Nephron progenitor cell (in vitro differentiated cells): ENCODE measurements at regions not wholly inside any gene's neighbourhood (a gene's known extent, or its start where the extent isn't known, plus 50 kb on each side); places are given as distances from the start of the nearest gene placed in this dataset.

Experiments used
- DNase-seq: peaks from one replicate; pipeline ENCODE4 v3.0.0; 2021
- H3K27ac Mint-ChIP-seq: 2 replicates; pipeline ENCODE4 v1.8.0; 2021; ENCODE audit warnings: mild to moderate bottlenecking, moderate library complexity, mixed read lengths
- H3K27me3 Mint-ChIP-seq: 2 replicates; pipeline ENCODE4 v1.8.0; 2021; ENCODE audit warnings: mild to moderate bottlenecking, low read depth, mixed read lengths; ENCODE audit not compliant: poor library complexity
- H3K36me3 Mint-ChIP-seq: 2 replicates; pipeline ENCODE4 v1.8.0; 2021; ENCODE audit warnings: low read depth, mixed read lengths
- H3K4me1 Mint-ChIP-seq: 2 replicates; pipeline ENCODE4 v1.8.0; 2021; ENCODE audit warnings: mixed read lengths
- H3K4me3 Mint-ChIP-seq: 2 replicates; pipeline ENCODE4 v1.8.0; 2021; ENCODE audit warnings: mild to moderate bottlenecking, moderate library complexity, mixed read lengths
- H3K9me3 Mint-ChIP-seq: 2 replicates; pipeline ENCODE4 v1.8.0; 2021; ENCODE audit warnings: mild to moderate bottlenecking, moderate library complexity, mixed read lengths
- TF ChIP-seq, protein P1 (sequence below): fragments of 200-600 bp; sonication (generic); IDR thresholded peaks from 2 replicates; pipeline ENCODE4 v1.5.0; 2021; ENCODE audit warnings: antibody characterized with exemption

DNA sequence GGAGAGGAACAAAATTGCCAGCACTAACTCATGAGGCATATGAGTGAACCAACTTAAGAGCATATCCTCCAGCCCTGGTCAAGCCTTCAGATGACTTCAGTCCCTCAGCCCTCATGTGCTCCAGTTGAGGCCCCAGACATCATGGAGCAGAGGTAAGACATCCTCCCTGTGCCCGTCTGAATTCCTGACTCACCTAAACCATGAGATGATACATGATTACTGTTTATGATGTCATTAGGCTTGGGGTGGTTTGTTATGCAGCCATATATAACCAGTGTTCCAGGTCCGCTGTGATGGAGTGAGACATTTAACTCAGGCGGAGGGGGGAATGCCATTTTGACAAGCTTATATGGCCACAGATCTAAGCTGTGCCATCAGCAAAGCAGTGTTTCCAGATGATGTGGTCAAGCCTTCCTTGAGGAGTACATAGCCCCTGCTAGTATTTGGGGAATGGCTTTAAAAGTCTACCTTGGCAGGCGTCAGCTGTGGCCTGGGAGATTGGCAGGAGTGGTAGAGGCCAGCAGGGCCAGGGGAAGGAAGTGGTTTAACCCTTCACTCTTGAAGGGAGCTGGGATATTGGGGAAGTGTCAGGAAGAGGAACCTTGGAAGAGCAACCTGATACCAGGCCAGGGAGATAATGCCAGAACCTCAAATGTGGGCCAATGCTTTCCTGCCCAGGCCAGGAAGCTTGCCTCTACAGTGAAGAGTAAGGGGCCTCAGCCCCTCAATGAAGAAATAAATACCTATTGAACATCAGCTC is 343.0 kb upstream of the PODXL start:
- Mint-ChIP-seq H3K36me3 (no peaks in the 10 kb centered on the region), H3K9me3 (peaks cover 11% of the 10 kb centered on the region), H3K27me3 (peaks cover 35% of the 10 kb centered on the region), H3K4me1 (peaks cover 39% of the 10 kb centered on the region), H3K27ac (no peak overlapping the region), H3K4me3 (no peak overlapping the region)
- DNase-seq = no peak
- TF ChIP-seq, protein P1, sequence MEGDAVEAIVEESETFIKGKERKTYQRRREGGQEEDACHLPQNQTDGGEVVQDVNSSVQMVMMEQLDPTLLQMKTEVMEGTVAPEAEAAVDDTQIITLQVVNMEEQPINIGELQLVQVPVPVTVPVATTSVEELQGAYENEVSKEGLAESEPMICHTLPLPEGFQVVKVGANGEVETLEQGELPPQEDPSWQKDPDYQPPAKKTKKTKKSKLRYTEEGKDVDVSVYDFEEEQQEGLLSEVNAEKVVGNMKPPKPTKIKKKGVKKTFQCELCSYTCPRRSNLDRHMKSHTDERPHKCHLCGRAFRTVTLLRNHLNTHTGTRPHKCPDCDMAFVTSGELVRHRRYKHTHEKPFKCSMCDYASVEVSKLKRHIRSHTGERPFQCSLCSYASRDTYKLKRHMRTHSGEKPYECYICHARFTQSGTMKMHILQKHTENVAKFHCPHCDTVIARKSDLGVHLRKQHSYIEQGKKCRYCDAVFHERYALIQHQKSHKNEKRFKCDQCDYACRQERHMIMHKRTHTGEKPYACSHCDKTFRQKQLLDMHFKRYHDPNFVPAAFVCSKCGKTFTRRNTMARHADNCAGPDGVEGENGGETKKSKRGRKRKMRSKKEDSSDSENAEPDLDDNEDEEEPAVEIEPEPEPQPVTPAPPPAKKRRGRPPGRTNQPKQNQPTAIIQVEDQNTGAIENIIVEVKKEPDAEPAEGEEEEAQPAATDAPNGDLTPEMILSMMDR = no peak

DNA sequence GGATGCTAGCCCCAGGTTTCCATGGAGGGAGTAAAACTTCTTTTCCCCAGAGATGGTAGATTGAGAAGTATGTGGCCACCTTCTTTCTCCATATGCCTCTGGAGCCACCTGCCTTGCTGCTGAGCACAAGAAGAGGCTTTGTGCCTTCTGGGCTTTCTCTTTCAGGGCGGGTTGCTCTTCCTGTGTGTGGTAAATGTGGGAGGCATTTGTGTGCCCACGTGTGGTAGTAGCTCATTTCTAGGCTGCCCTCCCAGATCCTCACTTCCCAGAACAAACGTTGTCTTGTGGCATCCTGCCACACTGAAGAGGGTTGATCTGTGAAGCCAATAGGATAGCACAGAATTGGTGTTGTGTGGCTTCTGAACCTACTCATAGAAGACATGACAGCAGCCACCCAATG is 342.0 kb upstream of the PODXL start:
- Mint-ChIP-seq H3K4me3 (peak overlapping the region; percentile 14), H3K27ac (no peak overlapping the region), H3K27me3 (peaks cover 45% of the 10 kb centered on the region), H3K4me1 (peaks cover 37% of the 10 kb centered on the region), H3K36me3 (no peaks in the 10 kb centered on the region), H3K9me3 (peaks cover 11% of the 10 kb centered on the region)
- DNase-seq = no peak
- TF ChIP-seq, protein P1 = no peak

DNA sequence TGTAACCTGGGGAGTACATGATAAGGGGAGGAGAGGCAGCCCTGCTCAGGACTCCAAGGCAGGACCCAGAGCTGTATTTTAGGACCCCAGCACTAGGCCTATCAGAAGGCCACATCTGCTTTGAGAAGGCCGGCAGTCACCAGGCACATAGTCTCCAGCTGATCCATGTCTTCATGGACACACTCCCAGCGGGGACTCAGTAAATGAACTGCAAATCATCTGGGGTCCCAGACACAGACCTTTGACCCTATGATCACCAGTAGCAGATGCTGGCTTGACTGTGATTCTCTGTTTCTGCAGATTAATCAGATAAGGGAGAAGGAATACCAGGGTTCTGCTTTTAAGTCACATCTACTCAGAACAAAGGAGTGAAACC is 341.4 kb upstream of the PODXL start:
- Mint-ChIP-seq H3K4me1 (peaks cover 37% of the 10 kb centered on the region), H3K36me3 (no peaks in the 10 kb centered on the region), H3K27ac (no peak overlapping the region), H3K9me3 (peaks cover 11% of the 10 kb centered on the region), H3K4me3 (no peak overlapping the region), H3K27me3 (peaks cover 51% of the 10 kb centered on the region)
- TF ChIP-seq, protein P1 = no peak
- DNase-seq = no peak

GRCh38 chr7:131897016-131897789 is 340.8 kb upstream of the PODXL start:
- Mint-ChIP-seq H3K27me3 (peaks cover 57% of the 10 kb centered on the region), H3K27ac (no peak overlapping the region)
- DNase-seq = peak; percentile 50

GRCh38 chr7:131896165-131896863 is 339.9 kb upstream of the PODXL start:
- Mint-ChIP-seq H3K27ac (no peak overlapping the region), H3K36me3 (no peaks in the 10 kb centered on the region), H3K4me3 (no peak overlapping the region), H3K9me3 (no peaks in the 10 kb centered on the region), H3K27me3 (peaks cover 66% of the 10 kb centered on the region), H3K4me1 (peaks cover 37% of the 10 kb centered on the region)
- TF ChIP-seq, protein P1 = no peak
- no peak for DNase-seq

More at GRCh38 chr7:131897016-131897789, 340.8 kb upstream of the PODXL start:
- peaks cover 37% of the 10 kb centered on the region for H3K4me1 Mint-ChIP-seq
- TF ChIP-seq, protein P1 = no peak
- H3K9me3 Mint-ChIP-seq = peaks cover 7% of the 10 kb centered on the region
- no peak overlapping the region for H3K4me3 Mint-ChIP-seq
- H3K36me3 Mint-ChIP-seq = no peaks in the 10 kb centered on the region
